CD4-positive, alpha-beta T cell treated with Interferon alpha-2 for 1 hour (primary cell): ENCODE measurements at regions not wholly inside any gene's neighbourhood (a gene's known extent, or its start where the extent isn't known, plus 50 kb on each side); places are given as distances from the start of the nearest gene placed in this dataset.

Experiments used
- DNase-seq, 2 donors: peaks; one replicate each; pipeline ENCODE4 v3.0.0-alpha.2; 2020 to 2022

- DNase-seq: no peak
These were observed 86.7 kb upstream of the NRIP1 start for GRCh38 chr21:15151385-15152103.

- no peak for DNase-seq
These were observed 87.8 kb upstream of the NRIP1 start for GRCh38 chr21:15152591-15152990.

- DNase-seq: no peak
These were observed 94.7 kb upstream of the NRIP1 start for GRCh38 chr21:15159382-15160020.

GRCh38 chr21:15160136-15160535 lies 95.3 kb upstream of the NRIP1 start:
- DNase-seq: no peak

- DNase-seq: no peak
These were observed 98.1 kb upstream of the NRIP1 start for GRCh38 chr21:15162921-15163320.

GRCh38 chr21:15164273-15164672 lies 99.5 kb upstream of the NRIP1 start:
- DNase-seq: no peak

- DNase-seq: no peak
These were observed 100.0 kb upstream of the NRIP1 start for GRCh38 chr21:15164678-15165303.

- no peak for DNase-seq
These were observed 105.8 kb upstream of the NRIP1 start for GRCh38 chr21:15170614-15171013.

GRCh38 chr21:15171546-15171945 lies 106.7 kb upstream of the NRIP1 start:
- no peak for DNase-seq

- DNase-seq: no peak
These were observed 108.2 kb upstream of the NRIP1 start for GRCh38 chr21:15172963-15173362.

- no peak for DNase-seq
These were observed 110.1 kb upstream of the NRIP1 start for GRCh38 chr21:15174923-15175322.

- DNase-seq: no peak
These were observed 117.9 kb upstream of the NRIP1 start for GRCh38 chr21:15182731-15183130.

GRCh38 chr21:15183813-15184257 lies 119.0 kb upstream of the NRIP1 start:
- no peak for DNase-seq

GRCh38 chr21:15190412-15190811 lies 125.6 kb upstream of the NRIP1 start:
- DNase-seq: no peak

GRCh38 chr21:15190837-15191236 lies 126.0 kb upstream of the NRIP1 start:
- no peak for DNase-seq

- DNase-seq: no peak
These were observed 126.5 kb upstream of the NRIP1 start for GRCh38 chr21:15191342-15191741.

- no peak for DNase-seq
These were observed 127.4 kb upstream of the NRIP1 start for GRCh38 chr21:15192243-15192642.

GRCh38 chr21:15193937-15194336 lies 129.1 kb upstream of the NRIP1 start:
- DNase-seq: no peak

- DNase-seq: no peak
These were observed 130.3 kb upstream of the NRIP1 start for GRCh38 chr21:15195104-15195503.

GRCh38 chr21:15195768-15196167 lies 131.0 kb upstream of the NRIP1 start:
- DNase-seq: no peak

GRCh38 chr21:15197696-15198095 lies 132.9 kb upstream of the NRIP1 start:
- DNase-seq: no peak

- no peak for DNase-seq
These were observed 134.9 kb upstream of the NRIP1 start for GRCh38 chr21:15199414-15200383.

GRCh38 chr21:15203740-15204139 lies 138.9 kb upstream of the NRIP1 start:
- no peak for DNase-seq
